ENCODE measurements at regions not wholly inside any gene's neighbourhood (a gene's known extent, or its start where the extent isn't known, plus 50 kb on each side); places are given as distances from the start of the nearest gene placed in this dataset.
"Not testable (repeated sequence)": the region's sequence is repeated elsewhere in the genome, so short reads cannot be mapped to it uniquely, and the experiment has no call there.

DNA sequence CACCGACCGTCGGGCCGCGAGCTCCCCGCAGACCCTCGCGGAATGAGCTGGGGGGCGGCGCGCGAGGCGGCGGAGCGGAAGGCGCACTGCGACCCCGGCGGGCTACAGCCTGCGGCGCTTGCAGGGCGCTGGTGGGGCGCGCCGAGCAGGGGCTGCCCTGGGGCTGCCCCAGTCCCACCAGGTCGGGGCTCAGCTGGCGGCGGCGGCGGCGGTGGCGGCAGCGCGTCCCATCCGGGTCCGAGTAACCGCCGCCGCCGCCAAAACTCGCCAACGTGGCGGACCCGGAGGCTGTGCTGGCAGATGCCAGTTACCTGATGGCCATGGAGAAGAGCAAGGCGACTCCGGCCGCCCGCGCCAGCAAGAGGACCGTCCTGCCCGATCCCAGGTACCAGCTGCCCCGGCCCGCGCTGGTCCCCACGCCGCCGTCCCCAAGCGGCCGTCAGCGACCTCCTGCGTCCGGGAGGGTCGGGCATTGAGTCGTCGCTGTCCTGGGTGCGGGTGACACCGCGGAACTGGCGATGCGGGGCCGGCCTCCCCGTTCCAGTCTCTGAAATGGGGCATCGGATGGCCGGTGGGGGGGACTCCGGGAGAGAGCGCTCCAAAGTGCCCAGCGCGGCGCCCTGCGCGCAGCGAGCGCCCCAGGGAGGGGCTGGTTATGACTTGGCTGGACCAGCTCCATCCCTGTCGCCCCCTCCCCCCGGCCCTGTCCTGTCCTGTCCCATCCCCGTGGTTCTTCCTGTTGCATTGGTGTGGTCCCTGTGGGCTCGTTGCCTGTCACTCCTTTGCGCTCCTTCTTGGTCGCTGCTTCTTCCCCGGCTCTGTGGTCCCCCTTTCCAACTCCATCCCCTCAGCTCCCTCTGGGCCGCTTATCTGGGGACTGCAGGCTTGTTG lies 63.5 kb downstream of the CRYBB2 start:
- no peaks in the 10 kb centered on the region for H3K79me2 ChIP-seq (ENCODE audit: insufficient read depth, low read length)
- H4K20me1 ChIP-seq (ENCODE audit: insufficient read depth, low read length) = no peaks in the 10 kb centered on the region
- no peak overlapping the region for H3K9ac ChIP-seq (ENCODE audit: insufficient read depth, low read depth, low read length)
- H3K4me3 ChIP-seq (replicated peaks in 1 of 3; ENCODE audit: insufficient read depth in 1 of 3, low read depth in 2 of 3, low read length in 3 of 3) = no peak overlapping the region
- H3K4me2 ChIP-seq (ENCODE audit: low read depth, low read length) = no peak overlapping the region
- H3K27ac ChIP-seq (ENCODE audit: extremely low read length, insufficient read depth, low read length) = no peak overlapping the region
- DNase-seq (ENCODE audit: low spot score) (no peak), ATAC-seq (no peak), FAIRE-seq (no peak)
- BruUV-seq (replicated peaks) = no TSS peak
- intact Hi-C loops (cut with micrococcal nuclease; ENCODE audit: unreplicated experiment) (no loop called here), in situ Hi-C loops (cut with HindIII; ENCODE audit: extremely low pct_ligation_motif_present, low pct_unique_long_range_greater_than_20kb) (no loop called here)
- no peaks in the 10 kb centered on the region for H3K9me3 ChIP-seq (ENCODE audit: low read length)
- 51% methylated on average over 33 of the region's 91 CpGs for WGBS (ENCODE audit: low lambda C conversion rate)
- no peaks in the 10 kb centered on the region for H3K4me1 ChIP-seq (ENCODE audit: insufficient read depth, low read length)
- TF ChIP-seq MBD4 (IDR thresholded peaks at IDR 0.05; ENCODE audit: borderline replicate concordance, low read length) (no peak), ATF7 (IDR thresholded peaks at IDR 0.05) (no peak), ATF7 (CRISPR knock-in tag; IDR thresholded peaks at IDR 0.05) (no peak), PRMT3 (CRISPR knock-in tag; IDR thresholded peaks at IDR 0.05; ENCODE audit: borderline replicate concordance, low read depth) (no peak)
- ChIA-PET CTCF (ENCODE audit: low intra/inter-chr PET ratio, low total read pairs) (no interaction called here), POLR2A (no interaction called here)
- H3K27me3 ChIP-seq (ENCODE audit: control insufficient read depth in 1 of 2, insufficient read depth in 2 of 2, low read length in 2 of 2) = peaks cover 3 to 35% of the 10 kb centered on the region in 2 experiments; a peak in 4 of 5 replicates
- H3K36me3 ChIP-seq (replicated peaks in 1 of 2; ENCODE audit: control insufficient read depth in 1 of 2, insufficient read depth in 2 of 2, low read length in 2 of 2) = no peaks in the 10 kb centered on the region
- no peak overlapping the region for H2AFZ ChIP-seq (ENCODE audit: low read length)

DNA sequence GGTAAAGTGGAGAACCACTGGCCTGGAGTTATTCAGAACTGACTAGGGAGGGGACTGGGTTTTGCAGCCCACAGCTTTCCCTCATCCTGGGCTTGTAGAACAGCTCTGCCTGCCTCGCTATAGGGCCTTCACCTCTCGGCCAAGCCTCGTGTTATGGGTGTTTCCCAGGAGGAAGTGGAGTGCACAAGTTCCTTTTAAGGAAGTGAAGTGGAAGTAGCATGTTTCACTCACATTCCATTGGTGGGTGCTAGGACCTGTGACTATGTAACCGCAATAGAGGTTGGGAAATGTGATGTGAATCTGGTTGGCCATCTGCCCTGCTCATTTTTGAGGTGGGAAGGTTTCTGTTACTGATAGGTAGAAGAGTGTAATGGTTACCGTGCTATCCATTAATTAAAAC lies 69.0 kb downstream of the CRYBB2 start:
- H3K27ac ChIP-seq (ENCODE audit: extremely low read length, insufficient read depth, low read length); ATAC-seq; H3K9ac ChIP-seq (ENCODE audit: insufficient read depth, low read depth, low read length); H3K4me2 ChIP-seq (ENCODE audit: low read depth, low read length); H3K4me1 ChIP-seq (ENCODE audit: insufficient read depth, low read length); DNase-seq (ENCODE audit: low spot score); POLR2A ChIA-PET; H3K79me2 ChIP-seq (ENCODE audit: insufficient read depth, low read length); H3K4me3 ChIP-seq (replicated peaks in 1 of 3; ENCODE audit: insufficient read depth in 1 of 3, low read depth in 2 of 3, low read length in 3 of 3); H3K9me3 ChIP-seq (ENCODE audit: low read length); intact Hi-C loops (cut with micrococcal nuclease; ENCODE audit: unreplicated experiment); CTCF ChIA-PET (ENCODE audit: low intra/inter-chr PET ratio, low total read pairs); H4K20me1 ChIP-seq (ENCODE audit: insufficient read depth, low read length); BruUV-seq (replicated peaks); H2AFZ ChIP-seq (ENCODE audit: low read length); H3K36me3 ChIP-seq (replicated peaks in 1 of 2; ENCODE audit: control insufficient read depth in 1 of 2, insufficient read depth in 2 of 2, low read length in 2 of 2): not testable (repeated sequence)
- WGBS (ENCODE audit: low lambda C conversion rate) = 0% methylated on average over 2 of the region's 5 CpGs
- in situ Hi-C loops (cut with HindIII; ENCODE audit: extremely low pct_ligation_motif_present, low pct_unique_long_range_greater_than_20kb) = loop anchor here (5.0 kb wide), 1 partner anchor 294 kb away; no protein-coding TSS in a partner anchor
- H3K27me3 ChIP-seq (ENCODE audit: control insufficient read depth in 1 of 2, insufficient read depth in 2 of 2, low read length in 2 of 2) = peaks cover under 1 to 16% of the 10 kb centered on the region in 2 experiments; a peak in 4 of 5 replicates
- peak; percentile 15 for FAIRE-seq

DNA sequence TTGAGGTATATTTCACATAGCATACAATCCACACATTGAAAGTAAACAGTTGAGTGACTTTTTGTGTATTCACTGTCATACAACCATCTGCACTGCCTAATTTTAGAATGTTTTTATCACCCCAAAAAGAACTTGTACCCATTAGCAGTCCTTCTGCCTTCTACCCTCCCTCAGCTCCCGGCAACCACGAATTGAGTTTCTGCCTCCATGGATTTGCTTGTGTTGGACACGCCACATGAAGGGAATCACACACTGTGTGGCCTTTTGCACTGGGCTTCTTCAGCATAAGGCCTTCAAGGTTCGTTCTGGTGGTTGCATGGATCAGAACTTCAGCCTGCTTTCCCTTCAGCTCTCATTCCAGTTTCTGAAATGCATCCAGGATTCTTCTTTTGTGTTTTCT lies 82.5 kb downstream of the CRYBB2 start:
- FAIRE-seq; H3K4me2 ChIP-seq (ENCODE audit: low read depth, low read length); H4K20me1 ChIP-seq (ENCODE audit: insufficient read depth, low read length); ATAC-seq; in situ Hi-C loops (cut with HindIII; ENCODE audit: extremely low pct_ligation_motif_present, low pct_unique_long_range_greater_than_20kb); H3K27me3 ChIP-seq (ENCODE audit: control insufficient read depth in 1 of 2, insufficient read depth in 2 of 2, low read length in 2 of 2); H2AFZ ChIP-seq (ENCODE audit: low read length); DNase-seq (ENCODE audit: low spot score); BruUV-seq (replicated peaks); H3K79me2 ChIP-seq (ENCODE audit: insufficient read depth, low read length); H3K4me3 ChIP-seq (replicated peaks in 1 of 3; ENCODE audit: insufficient read depth in 1 of 3, low read depth in 2 of 3, low read length in 3 of 3); H3K4me1 ChIP-seq (ENCODE audit: insufficient read depth, low read length); intact Hi-C loops (cut with micrococcal nuclease; ENCODE audit: unreplicated experiment); H3K36me3 ChIP-seq (replicated peaks in 1 of 2; ENCODE audit: control insufficient read depth in 1 of 2, insufficient read depth in 2 of 2, low read length in 2 of 2); CTCF ChIA-PET (ENCODE audit: low intra/inter-chr PET ratio, low total read pairs); H3K27ac ChIP-seq (ENCODE audit: extremely low read length, insufficient read depth, low read length); H3K9me3 ChIP-seq (ENCODE audit: low read length); POLR2A ChIA-PET; H3K9ac ChIP-seq (ENCODE audit: insufficient read depth, low read depth, low read length): not testable (repeated sequence)
- WGBS (ENCODE audit: low lambda C conversion rate) = 4% methylated on average over 4 of the region's 4 CpGs

DNA sequence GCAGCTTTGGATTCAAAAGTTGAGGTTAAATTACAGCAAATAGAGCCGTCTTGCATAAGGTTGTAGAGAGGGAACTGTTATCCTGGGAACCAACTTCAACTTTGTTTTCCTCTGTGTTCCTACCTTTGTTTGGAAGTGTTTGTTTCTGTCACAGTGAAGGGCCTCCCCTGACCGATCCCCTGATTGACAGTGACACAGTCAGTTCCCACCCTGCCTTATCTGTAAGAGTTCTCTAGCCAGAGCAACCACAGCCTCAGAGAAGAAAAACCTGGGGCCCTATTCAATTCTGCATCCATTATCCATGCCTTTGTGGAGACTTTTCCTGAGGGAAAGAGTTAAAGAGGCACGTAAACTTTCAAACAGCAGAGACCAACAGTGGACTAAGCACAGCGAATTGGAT lies 90.1 kb downstream of the CRYBB2 start:
- BruUV-seq (replicated peaks); intact Hi-C loops (cut with micrococcal nuclease; ENCODE audit: unreplicated experiment); H4K20me1 ChIP-seq (ENCODE audit: insufficient read depth, low read length); H3K36me3 ChIP-seq (replicated peaks in 1 of 2; ENCODE audit: control insufficient read depth in 1 of 2, insufficient read depth in 2 of 2, low read length in 2 of 2); ATAC-seq; H3K9me3 ChIP-seq (ENCODE audit: low read length); H3K4me2 ChIP-seq (ENCODE audit: low read depth, low read length); H3K27me3 ChIP-seq (ENCODE audit: control insufficient read depth in 1 of 2, insufficient read depth in 2 of 2, low read length in 2 of 2); in situ Hi-C loops (cut with HindIII; ENCODE audit: extremely low pct_ligation_motif_present, low pct_unique_long_range_greater_than_20kb); DNase-seq (ENCODE audit: low spot score); H2AFZ ChIP-seq (ENCODE audit: low read length); H3K4me1 ChIP-seq (ENCODE audit: insufficient read depth, low read length); H3K9ac ChIP-seq (ENCODE audit: insufficient read depth, low read depth, low read length); H3K27ac ChIP-seq (ENCODE audit: extremely low read length, insufficient read depth, low read length); POLR2A ChIA-PET; H3K79me2 ChIP-seq (ENCODE audit: insufficient read depth, low read length); CTCF ChIA-PET (ENCODE audit: low intra/inter-chr PET ratio, low total read pairs); H3K4me3 ChIP-seq (replicated peaks in 1 of 3; ENCODE audit: insufficient read depth in 1 of 3, low read depth in 2 of 3, low read length in 3 of 3): not testable (repeated sequence)
- no CpG with 5 or more reads among the region's 4 CpGs for WGBS (ENCODE audit: low lambda C conversion rate)
- peak; percentile 59 for FAIRE-seq

All from HepG2 (cell line).